ENCODE measurements at regions not wholly inside any gene's neighbourhood (a gene's known extent, or its start where the extent isn't known, plus 50 kb on each side); places are given as distances from the start of the nearest gene placed in this dataset.

GRCh38 chr6:154919806-154920205 is 75.3 kb upstream of the TIAM2 start:
- TF ChIP-seq, protein P1, sequence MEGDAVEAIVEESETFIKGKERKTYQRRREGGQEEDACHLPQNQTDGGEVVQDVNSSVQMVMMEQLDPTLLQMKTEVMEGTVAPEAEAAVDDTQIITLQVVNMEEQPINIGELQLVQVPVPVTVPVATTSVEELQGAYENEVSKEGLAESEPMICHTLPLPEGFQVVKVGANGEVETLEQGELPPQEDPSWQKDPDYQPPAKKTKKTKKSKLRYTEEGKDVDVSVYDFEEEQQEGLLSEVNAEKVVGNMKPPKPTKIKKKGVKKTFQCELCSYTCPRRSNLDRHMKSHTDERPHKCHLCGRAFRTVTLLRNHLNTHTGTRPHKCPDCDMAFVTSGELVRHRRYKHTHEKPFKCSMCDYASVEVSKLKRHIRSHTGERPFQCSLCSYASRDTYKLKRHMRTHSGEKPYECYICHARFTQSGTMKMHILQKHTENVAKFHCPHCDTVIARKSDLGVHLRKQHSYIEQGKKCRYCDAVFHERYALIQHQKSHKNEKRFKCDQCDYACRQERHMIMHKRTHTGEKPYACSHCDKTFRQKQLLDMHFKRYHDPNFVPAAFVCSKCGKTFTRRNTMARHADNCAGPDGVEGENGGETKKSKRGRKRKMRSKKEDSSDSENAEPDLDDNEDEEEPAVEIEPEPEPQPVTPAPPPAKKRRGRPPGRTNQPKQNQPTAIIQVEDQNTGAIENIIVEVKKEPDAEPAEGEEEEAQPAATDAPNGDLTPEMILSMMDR (IDR thresholded peaks at IDR 0.05) = no peak
- no peak for TF ChIP-seq POLR2A (IDR thresholded peaks at IDR 0.05)
